Jurkat, Clone E6-1 (cell line): ENCODE measurements at regions not wholly inside any gene's neighbourhood (a gene's known extent, or its start where the extent isn't known, plus 50 kb on each side); places are given as distances from the start of the nearest gene placed in this dataset.
A peak's percentile ranks its signal among the peaks of the same experiment; 100 is the strongest.

ENCODE experiments used
- DNase-seq: peaks from one replicate; pipeline ENCODE4 v3.0.0-alpha.2; 2011; ENCODE audit warnings: low read depth, low spot score
- H3K4me3 ChIP-seq: 2 replicates; pipeline ENCODE4 v1.5.1; 2011; ENCODE audit warnings: mild to moderate bottlenecking, low read length, control low read depth, moderate library complexity

GRCh38 chr7:80563561-80564327, 51.9 kb upstream of the GNAT3 start:
- no peak overlapping the region for H3K4me3 ChIP-seq
- DNase-seq: peak; percentile 21

GRCh38 chr7:80565554-80565953, 53.7 kb upstream of the GNAT3 start:
- no peak for DNase-seq
- H3K4me3 ChIP-seq: no peak overlapping the region

DNA sequence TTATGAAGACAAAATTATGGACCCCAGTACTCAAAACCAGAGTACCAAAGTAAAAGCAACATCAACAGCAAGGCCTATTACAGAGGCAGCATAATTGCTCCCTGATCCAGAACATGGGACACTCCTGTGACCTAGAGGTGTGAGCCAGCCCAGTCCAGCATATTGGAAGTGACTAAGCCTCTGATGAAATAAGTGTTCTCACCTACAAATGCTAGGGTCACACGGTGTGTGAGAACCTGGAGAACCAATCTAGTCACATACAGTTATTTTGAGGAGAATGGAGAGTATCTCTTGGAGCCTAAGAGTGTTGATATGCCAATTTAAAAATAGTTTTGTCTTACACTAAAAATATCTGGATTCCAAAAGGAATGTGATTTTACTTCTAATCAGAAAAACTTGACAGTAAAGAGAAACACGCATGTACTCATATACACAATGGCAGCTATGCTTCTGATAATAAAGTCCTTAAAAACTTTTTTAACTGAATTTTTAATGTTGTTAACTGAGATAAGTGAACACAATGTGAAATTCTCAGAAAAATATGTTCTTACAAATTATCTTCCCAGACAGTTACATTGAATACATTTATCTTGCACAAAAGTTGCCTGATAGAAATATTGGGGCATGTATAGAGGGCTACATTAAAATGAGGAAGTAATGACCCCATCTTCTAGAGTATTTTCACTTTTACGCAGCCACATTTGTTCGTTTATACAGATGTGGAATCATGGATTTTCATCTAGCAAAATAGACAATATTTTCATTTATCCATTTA, 56.8 kb upstream of the CD36 start:
- H3K4me3 ChIP-seq: no peak overlapping the region
- no peak for DNase-seq

DNA sequence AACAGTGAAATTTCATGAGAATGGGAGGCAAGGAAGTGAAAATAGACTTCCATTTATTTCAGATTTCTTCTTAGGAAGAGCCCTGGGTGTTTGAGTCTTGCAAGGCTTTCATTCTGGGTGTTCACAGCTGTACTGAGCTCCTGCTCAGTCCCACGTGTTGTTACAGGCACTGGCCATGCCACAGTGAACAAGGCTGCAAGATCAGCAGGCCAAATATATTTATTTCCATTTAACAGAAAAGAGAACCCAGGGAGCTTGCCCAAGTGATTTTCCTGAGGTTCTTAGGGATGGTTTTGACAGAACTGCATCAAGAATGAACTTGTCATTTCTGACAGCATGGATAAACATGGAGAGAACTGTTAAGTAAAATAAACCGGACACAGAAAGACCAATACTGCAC, 54.5 kb upstream of the CD36 start:
- DNase-seq: no peak
- no peak overlapping the region for H3K4me3 ChIP-seq

- DNase-seq: no peak
- H3K4me3 ChIP-seq: no peak overlapping the region
These were observed 53.7 kb upstream of the CD36 start for GRCh38 chr7:80584778-80585177.

- DNase-seq: no peak
- H3K4me3 ChIP-seq: no peak overlapping the region
These were observed 50.9 kb upstream of the CD36 start for GRCh38 chr7:80587538-80587937.

- no peak overlapping the region for H3K4me3 ChIP-seq
- no peak for DNase-seq
These were observed 49.9 kb upstream of the CD36 start for GRCh38 chr7:80588591-80588990.
